Peyer's patch (tissue), 4 donors: ENCODE measurements at regions not wholly inside any gene's neighbourhood (a gene's known extent, or its start where the extent isn't known, plus 50 kb on each side); places are given as distances from the start of the nearest gene placed in this dataset.
"Not testable (repeated sequence)": the region's sequence is repeated elsewhere in the genome, so short reads cannot be mapped to it uniquely, and the experiment has no call there.

ENCODE experiments used
- DNase-seq, 3 donors: peaks; one replicate each; pipeline ENCODE4 v3.0.0-alpha.2; 2017 to 2019
- H3K27ac ChIP-seq, 4 donors: fragments of 200-600 bp; sonication (generic); one replicate each; pipeline ENCODE4 v1.5.1; 2016 to 2019
- H3K27me3 ChIP-seq, 2 donors: fragments of 200-600 bp; sonication (generic); one replicate each; pipeline ENCODE4 v1.5.1; 2019
- H3K36me3 ChIP-seq, 3 donors: fragments of 200-600 bp; sonication (generic); one replicate each; pipeline ENCODE4 v1.5.1; 2016 to 2019
- H3K4me1 ChIP-seq, 4 donors: fragments of 200-600 bp; sonication (generic); one replicate each; pipeline ENCODE4 v1.5.1; 2016 to 2019
- H3K4me3 ChIP-seq, 4 donors: fragments of 200-600 bp; sonication (generic); 1 replicate in 3 of 4; 2 replicates in 1 of 4; pipeline ENCODE4 v1.5.1; 2016 to 2019; ENCODE audit warnings: mild to moderate bottlenecking in 1 of 4
- H3K9me3 ChIP-seq, 4 donors: fragments of 200-600 bp; sonication (generic); one replicate each; pipeline ENCODE4 v1.5.1; 2016 to 2019; ENCODE audit warnings: mild to moderate bottlenecking in 1 of 4
- CTCF ChIP-seq, 6 experiments: fragments of 450-650 bp in 4 of 6; fragments of 200-600 bp in 2 of 6; sonication (generic) in 1 of 6; IDR thresholded peaks; one replicate each; pipeline ENCODE4 v1.5.1; 2017 to 2019; ENCODE audit warnings: antibody characterized with exemption in 6 of 6, mild to moderate bottlenecking in 3 of 6, moderate library complexity in 1 of 6
- POLR2A ChIP-seq, 2 donors: fragments of 450-650 bp; IDR thresholded peaks; one replicate each; pipeline ENCODE4 v1.5.1; 2017; ENCODE audit warnings: antibody characterized with exemption in 2 of 2, mild to moderate bottlenecking in 2 of 2, moderate library complexity in 2 of 2

- Histone ChIP-seq H3K4me3 (no peak overlapping the region), H3K36me3 (no peaks in the 10 kb centered on the region), H3K27me3 (no peaks in the 10 kb centered on the region), H3K9me3 (no peaks in the 10 kb centered on the region), H3K4me1 (no peaks in the 10 kb centered on the region), H3K27ac (no peak overlapping the region)
- TF ChIP-seq CTCF (IDR thresholded peaks at IDR 0.05) (no peak), POLR2A (IDR thresholded peaks at IDR 0.05) (no peak)
- no peak for DNase-seq
Observed at GRCh38 chr12:23282701-23283100, 657.7 kb downstream of the ETNK1 start.

GRCh38 chr12:23285764-23286530, 661.0 kb downstream of the ETNK1 start:
- not testable (repeated sequence) for DNase-seq, H3K36me3 ChIP-seq, H3K27me3 ChIP-seq, H3K4me3 ChIP-seq, H3K9me3 ChIP-seq, H3K27ac ChIP-seq, H3K4me1 ChIP-seq

- Histone ChIP-seq H3K9me3 (no peaks in the 10 kb centered on the region), H3K27ac (no peak overlapping the region), H3K4me1 (no peaks in the 10 kb centered on the region), H3K27me3 (no peaks in the 10 kb centered on the region), H3K36me3 (no peaks in the 10 kb centered on the region), H3K4me3 (no peak overlapping the region)
- no peak for DNase-seq
- TF ChIP-seq POLR2A (IDR thresholded peaks at IDR 0.05): no peak
- no peak for TF ChIP-seq CTCF (IDR thresholded peaks at IDR 0.05)
Observed at GRCh38 chr12:23290627-23291330, 658.7 kb downstream of the SOX5 start.

GRCh38 chr12:23303220-23303619, 646.2 kb downstream of the SOX5 start:
- Histone ChIP-seq H3K4me3 (no peak overlapping the region), H3K4me1 (no peaks in the 10 kb centered on the region), H3K27ac (no peak overlapping the region), H3K36me3 (no peaks in the 10 kb centered on the region), H3K9me3 (no peaks in the 10 kb centered on the region), H3K27me3 (no peaks in the 10 kb centered on the region)
- no peak for DNase-seq
- TF ChIP-seq CTCF (IDR thresholded peaks at IDR 0.05): no peak
- TF ChIP-seq POLR2A (IDR thresholded peaks at IDR 0.05): no peak

- no peak for DNase-seq
- no peaks in the 10 kb centered on the region for H3K4me1 ChIP-seq
- no peaks in the 10 kb centered on the region for H3K9me3 ChIP-seq
- H3K27ac ChIP-seq: no peak overlapping the region
- H3K27me3 ChIP-seq: no peaks in the 10 kb centered on the region
- no peak for TF ChIP-seq CTCF (IDR thresholded peaks at IDR 0.05)
- no peak for TF ChIP-seq POLR2A (IDR thresholded peaks at IDR 0.05)
- no peak overlapping the region for H3K4me3 ChIP-seq
- H3K36me3 ChIP-seq: no peaks in the 10 kb centered on the region
Observed at GRCh38 chr12:23303821-23304220, 645.6 kb downstream of the SOX5 start.

- Histone ChIP-seq H3K4me3 (no peak overlapping the region), H3K36me3 (no peaks in the 10 kb centered on the region), H3K27me3 (no peaks in the 10 kb centered on the region), H3K4me1 (no peaks in the 10 kb centered on the region), H3K9me3 (no peaks in the 10 kb centered on the region), H3K27ac (no peak overlapping the region)
- TF ChIP-seq CTCF (IDR thresholded peaks at IDR 0.05) (no peak), POLR2A (IDR thresholded peaks at IDR 0.05) (no peak)
- DNase-seq: no peak
Observed at GRCh38 chr12:23333938-23334337, 615.5 kb downstream of the SOX5 start.
